Suppressor macrophage treated with lipopolysaccharide for 4 hours (primary cell): ENCODE measurements at regions not wholly inside any gene's neighbourhood (a gene's known extent, or its start where the extent isn't known, plus 50 kb on each side); places are given as distances from the start of the nearest gene placed in this dataset.

ENCODE experiments used
- DNase-seq: peaks from one replicate; pipeline ENCODE4 v3.0.0-alpha.2; 2020

- DNase-seq, result no peak
Measured at GRCh38 chr14:54094765-54095164, 138.1 kb upstream of the BMP4 start.

- DNase-seq, result no peak
Measured at GRCh38 chr14:54098536-54098935, 141.9 kb upstream of the BMP4 start.

- DNase-seq, result no peak
Measured at GRCh38 chr14:54102051-54102456, 145.4 kb upstream of the BMP4 start.

GRCh38 chr14:54102530-54102929 is 145.9 kb upstream of the BMP4 start:
- DNase-seq, result no peak

GRCh38 chr14:54104601-54105145 is 148.0 kb upstream of the BMP4 start:
- no peak for DNase-seq

GRCh38 chr14:54105406-54105805 is 148.8 kb upstream of the BMP4 start:
- no peak for DNase-seq

- no peak for DNase-seq
Measured at GRCh38 chr14:54105898-54106297, 149.3 kb upstream of the BMP4 start.

GRCh38 chr14:54106661-54107377 is 150.2 kb upstream of the BMP4 start:
- DNase-seq, result no peak

- DNase-seq, result no peak
Measured at GRCh38 chr14:54108481-54109471, 152.2 kb upstream of the BMP4 start.

- DNase-seq, result no peak
Measured at GRCh38 chr14:54109521-54110120, 153.0 kb upstream of the BMP4 start.

GRCh38 chr14:54114941-54115340 is 158.3 kb upstream of the BMP4 start:
- DNase-seq, result no peak

GRCh38 chr14:54116198-54116885 is 159.7 kb upstream of the BMP4 start:
- DNase-seq, result no peak

- DNase-seq, result no peak
Measured at GRCh38 chr14:54116972-54117371, 160.3 kb upstream of the BMP4 start.

- DNase-seq, result no peak
Measured at GRCh38 chr14:54117396-54117795, 160.8 kb upstream of the BMP4 start.

GRCh38 chr14:54117924-54118323 is 161.3 kb upstream of the BMP4 start:
- no peak for DNase-seq

- DNase-seq, result no peak
Measured at GRCh38 chr14:54120260-54120659, 163.6 kb upstream of the BMP4 start.

- DNase-seq, result no peak
Measured at GRCh38 chr14:54121466-54122027, 164.9 kb upstream of the BMP4 start.

GRCh38 chr14:54123841-54124240 is 167.2 kb upstream of the BMP4 start:
- DNase-seq, result no peak

GRCh38 chr14:54125109-54125508 is 168.5 kb upstream of the BMP4 start:
- no peak for DNase-seq

- no peak for DNase-seq
Measured at GRCh38 chr14:54126947-54127346, 170.3 kb upstream of the BMP4 start.

GRCh38 chr14:54127526-54127925 is 170.9 kb upstream of the BMP4 start:
- no peak for DNase-seq
